ENCODE measurements at regions not wholly inside any gene's neighbourhood (a gene's known extent, or its start where the extent isn't known, plus 50 kb on each side); places are given as distances from the start of the nearest gene placed in this dataset.

DNA sequence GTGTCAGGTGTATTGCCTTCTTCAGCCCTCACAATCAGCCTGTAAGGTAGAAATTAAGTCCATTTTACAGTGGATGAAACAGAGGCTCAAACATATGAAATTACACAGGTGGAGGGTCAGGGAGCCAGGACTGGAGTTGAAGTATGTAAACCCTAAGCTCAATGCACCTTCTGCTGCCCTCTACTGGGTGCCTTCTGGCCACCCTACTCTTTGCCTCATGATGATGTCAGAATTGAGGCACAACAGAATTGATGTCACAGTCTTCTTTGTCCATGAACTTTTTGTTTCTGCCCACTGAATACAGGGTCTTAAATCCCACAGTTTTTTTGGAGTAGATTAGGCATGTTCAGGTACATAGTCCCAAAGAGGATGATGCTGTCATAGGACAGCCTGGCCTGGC lies 400.8 kb upstream of the CHD6 start:
- TF ChIP-seq, protein P1, sequence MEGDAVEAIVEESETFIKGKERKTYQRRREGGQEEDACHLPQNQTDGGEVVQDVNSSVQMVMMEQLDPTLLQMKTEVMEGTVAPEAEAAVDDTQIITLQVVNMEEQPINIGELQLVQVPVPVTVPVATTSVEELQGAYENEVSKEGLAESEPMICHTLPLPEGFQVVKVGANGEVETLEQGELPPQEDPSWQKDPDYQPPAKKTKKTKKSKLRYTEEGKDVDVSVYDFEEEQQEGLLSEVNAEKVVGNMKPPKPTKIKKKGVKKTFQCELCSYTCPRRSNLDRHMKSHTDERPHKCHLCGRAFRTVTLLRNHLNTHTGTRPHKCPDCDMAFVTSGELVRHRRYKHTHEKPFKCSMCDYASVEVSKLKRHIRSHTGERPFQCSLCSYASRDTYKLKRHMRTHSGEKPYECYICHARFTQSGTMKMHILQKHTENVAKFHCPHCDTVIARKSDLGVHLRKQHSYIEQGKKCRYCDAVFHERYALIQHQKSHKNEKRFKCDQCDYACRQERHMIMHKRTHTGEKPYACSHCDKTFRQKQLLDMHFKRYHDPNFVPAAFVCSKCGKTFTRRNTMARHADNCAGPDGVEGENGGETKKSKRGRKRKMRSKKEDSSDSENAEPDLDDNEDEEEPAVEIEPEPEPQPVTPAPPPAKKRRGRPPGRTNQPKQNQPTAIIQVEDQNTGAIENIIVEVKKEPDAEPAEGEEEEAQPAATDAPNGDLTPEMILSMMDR (IDR thresholded peaks at IDR 0.05): no peak
- no peak for TF ChIP-seq EP300 (IDR thresholded peaks at IDR 0.05)
- no peak for TF ChIP-seq POLR2A (IDR thresholded peaks at IDR 0.05)
- TF ChIP-seq POLR2AphosphoS5 (IDR thresholded peaks at IDR 0.05): no peak
